ENCODE measurements at regions not wholly inside any gene's neighbourhood (a gene's known extent, or its start where the extent isn't known, plus 50 kb on each side); places are given as distances from the start of the nearest gene placed in this dataset.

DNA sequence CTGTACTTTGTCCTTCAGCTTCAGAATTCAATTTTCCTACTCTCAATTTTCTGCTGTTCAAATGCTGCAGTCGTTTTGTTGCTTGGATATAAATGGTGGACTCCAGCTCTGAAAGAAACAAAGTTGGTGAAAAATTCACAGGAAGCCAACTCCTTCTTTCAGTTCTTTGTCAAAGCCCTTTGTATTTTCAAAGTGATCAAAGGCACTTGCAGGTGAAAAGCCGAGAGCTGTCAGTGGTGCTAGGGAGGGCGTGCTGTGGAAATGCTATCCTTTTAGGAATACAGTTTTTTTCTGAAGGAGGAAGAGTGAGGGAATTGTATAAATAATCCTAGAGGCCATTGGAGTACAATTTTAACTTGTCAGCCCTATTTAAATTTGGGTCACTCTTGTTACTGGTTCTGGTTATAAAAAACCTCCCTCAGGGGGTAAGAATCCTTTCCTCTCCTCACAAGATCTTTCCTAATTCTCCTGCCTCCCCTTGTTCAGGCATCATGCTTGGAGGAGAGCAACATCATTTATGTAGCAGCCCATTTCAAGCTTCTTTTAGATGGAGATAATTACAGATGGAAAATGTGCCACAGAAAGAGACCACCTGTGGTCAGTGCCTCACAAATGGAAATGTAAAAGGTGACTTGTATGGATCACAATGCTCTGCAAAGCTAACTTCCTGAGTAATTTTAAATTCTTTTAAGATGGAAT is 62.5 kb upstream of the GHR start:
- TF ChIP-seq, protein P1, sequence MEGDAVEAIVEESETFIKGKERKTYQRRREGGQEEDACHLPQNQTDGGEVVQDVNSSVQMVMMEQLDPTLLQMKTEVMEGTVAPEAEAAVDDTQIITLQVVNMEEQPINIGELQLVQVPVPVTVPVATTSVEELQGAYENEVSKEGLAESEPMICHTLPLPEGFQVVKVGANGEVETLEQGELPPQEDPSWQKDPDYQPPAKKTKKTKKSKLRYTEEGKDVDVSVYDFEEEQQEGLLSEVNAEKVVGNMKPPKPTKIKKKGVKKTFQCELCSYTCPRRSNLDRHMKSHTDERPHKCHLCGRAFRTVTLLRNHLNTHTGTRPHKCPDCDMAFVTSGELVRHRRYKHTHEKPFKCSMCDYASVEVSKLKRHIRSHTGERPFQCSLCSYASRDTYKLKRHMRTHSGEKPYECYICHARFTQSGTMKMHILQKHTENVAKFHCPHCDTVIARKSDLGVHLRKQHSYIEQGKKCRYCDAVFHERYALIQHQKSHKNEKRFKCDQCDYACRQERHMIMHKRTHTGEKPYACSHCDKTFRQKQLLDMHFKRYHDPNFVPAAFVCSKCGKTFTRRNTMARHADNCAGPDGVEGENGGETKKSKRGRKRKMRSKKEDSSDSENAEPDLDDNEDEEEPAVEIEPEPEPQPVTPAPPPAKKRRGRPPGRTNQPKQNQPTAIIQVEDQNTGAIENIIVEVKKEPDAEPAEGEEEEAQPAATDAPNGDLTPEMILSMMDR (conservative IDR thresholded peaks at IDR 0.05; ENCODE audit: low read depth, low read length) = no peak
- TF ChIP-seq EZH2 (IDR thresholded peaks at IDR 0.05; ENCODE audit: low read length, unreplicated experiment) = no peak
